GM18951 (cell line): ENCODE measurements at regions not wholly inside any gene's neighbourhood (a gene's known extent, or its start where the extent isn't known, plus 50 kb on each side); places are given as distances from the start of the nearest gene placed in this dataset.

ENCODE experiments used
- POLR2A ChIP-seq: IDR thresholded peaks from 4 replicates; pipeline ENCODE4 v1.6.1; 2011; ENCODE audit warnings: mild to moderate bottlenecking; ENCODE audit not compliant: insufficient read length, insufficient read depth; ENCODE audit errors: extremely low read depth
- in situ Hi-C: fragments of 300-500 bp; cut with MboI; formaldehyde crosslinking; loops from one replicate; pipeline ENCODE4 v1.12.0; 2022; ENCODE audit warnings: low sequenced_read_pairs, mixed read lengths, inconsistent platforms; ENCODE audit not compliant: unreplicated experiment

DNA sequence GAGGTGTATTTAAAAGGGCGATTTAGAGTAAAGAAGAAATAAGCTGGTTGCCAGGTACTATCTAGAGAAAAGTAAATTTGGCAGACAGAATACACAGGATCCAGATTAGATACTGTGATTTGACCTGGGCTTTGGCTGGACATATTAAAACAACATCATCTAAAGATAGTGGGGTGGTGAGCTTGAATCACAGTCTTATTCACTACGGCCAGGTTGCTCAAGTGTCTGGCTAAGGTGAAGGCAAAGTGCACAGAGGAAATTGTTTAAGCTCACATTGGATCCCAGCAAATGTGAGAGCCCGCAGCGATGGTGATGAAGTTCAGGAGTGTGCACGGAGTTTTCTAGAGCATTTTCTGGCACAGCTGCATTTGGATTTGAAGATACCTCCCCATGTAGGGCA lies 398.2 kb upstream of the MEF2C start:
- TF ChIP-seq POLR2A, result no peak
- in situ Hi-C loops, result no loop called here

DNA sequence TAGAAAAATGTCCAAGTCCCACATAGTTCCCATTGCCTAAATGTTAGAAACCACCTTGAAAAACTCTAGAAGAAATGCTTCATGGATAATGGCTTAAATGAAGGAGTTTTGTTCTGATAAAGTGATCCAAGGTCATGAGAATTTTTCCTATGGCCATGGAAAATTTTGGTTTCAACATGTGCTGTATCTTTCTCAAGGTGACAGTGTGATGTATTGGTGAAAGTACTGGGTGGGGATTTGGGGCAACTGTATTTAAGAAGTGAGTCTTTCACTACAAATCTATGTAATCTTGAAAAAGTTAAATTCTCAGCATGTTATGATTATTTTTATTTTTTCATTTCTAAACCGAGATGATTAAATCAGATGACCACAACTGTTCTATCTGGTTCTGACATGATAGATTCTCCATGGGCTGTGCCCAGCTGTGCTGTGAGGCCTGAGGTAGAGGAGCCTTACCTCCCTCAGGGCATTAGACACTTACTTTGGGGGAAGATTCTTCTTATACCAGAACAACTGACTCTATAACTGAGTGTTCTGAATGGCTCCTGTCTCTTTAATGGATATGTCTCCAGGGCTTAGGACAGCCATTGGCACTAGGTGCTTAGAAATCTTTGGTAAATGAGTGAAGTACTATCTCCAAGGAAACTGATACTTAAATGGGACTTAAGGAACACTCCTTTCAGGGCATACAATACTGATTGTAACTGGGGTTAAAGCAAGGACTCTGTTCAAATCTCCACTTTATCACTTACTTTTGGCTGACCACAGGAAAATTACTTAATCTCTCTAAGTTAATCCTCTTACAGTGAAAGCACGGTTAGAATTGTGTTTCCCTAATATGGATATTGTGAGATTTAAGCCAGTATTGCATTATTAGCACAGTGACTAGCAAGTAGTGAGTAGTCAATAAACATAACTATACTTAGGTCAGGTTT lies 397.4 kb upstream of the MEF2C start:
- TF ChIP-seq POLR2A, result no peak

DNA sequence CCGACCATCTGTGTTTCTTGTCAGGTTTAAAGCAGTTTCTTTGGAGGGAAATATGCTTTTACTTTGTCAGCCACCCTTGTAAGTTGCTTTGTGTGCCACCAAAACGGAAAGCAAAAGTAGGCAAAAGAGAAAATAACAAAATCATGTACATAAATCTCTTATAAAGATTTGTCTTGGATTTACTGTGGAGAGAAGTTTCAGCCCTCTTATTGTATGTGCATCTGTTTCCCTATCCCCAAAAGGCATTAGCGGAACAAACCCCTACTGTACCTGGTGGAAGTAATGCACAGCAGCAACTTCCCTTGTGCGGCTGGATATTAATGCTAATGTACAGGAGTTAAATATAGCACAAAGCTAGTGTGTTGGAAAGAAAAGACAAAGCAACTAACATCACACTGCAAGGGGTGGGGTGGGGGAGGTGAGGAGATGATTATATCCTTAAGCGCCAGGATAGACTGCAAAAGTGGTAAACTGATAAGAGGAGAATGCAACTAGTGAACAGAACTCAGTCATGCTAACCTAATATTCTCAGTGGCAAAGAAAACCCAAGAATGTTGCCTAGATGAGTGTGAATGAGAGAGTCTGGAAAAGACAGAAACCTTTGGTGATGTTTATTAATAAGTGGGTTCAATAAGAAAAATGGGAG lies 396.5 kb upstream of the MEF2C start:
- TF ChIP-seq POLR2A, result no peak
- in situ Hi-C loops, result no loop called here

More for the DNA sequence above, 397.4 kb upstream of the MEF2C start:
- in situ Hi-C loops, result no loop called here

DNA sequence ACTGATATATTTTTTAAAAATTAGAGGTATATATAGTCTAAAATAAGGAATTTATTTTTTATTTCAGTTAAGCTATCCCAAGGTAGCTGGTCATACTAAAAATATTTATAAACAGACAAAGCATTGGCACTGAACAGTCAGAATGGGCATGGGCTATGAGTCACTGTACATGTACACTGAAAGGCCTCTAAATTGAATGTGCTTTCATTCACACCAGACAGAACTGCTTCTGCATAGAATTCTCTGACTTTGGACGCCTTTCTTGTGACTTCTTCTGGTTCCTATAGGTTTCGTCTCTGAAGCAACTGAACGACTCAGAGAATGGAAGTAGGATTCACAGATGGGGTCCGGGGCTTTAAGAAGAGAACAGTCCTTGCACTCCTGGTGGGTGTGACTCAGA lies 394.8 kb upstream of the MEF2C start:
- in situ Hi-C loops, result no loop called here
- no peak for TF ChIP-seq POLR2A

DNA sequence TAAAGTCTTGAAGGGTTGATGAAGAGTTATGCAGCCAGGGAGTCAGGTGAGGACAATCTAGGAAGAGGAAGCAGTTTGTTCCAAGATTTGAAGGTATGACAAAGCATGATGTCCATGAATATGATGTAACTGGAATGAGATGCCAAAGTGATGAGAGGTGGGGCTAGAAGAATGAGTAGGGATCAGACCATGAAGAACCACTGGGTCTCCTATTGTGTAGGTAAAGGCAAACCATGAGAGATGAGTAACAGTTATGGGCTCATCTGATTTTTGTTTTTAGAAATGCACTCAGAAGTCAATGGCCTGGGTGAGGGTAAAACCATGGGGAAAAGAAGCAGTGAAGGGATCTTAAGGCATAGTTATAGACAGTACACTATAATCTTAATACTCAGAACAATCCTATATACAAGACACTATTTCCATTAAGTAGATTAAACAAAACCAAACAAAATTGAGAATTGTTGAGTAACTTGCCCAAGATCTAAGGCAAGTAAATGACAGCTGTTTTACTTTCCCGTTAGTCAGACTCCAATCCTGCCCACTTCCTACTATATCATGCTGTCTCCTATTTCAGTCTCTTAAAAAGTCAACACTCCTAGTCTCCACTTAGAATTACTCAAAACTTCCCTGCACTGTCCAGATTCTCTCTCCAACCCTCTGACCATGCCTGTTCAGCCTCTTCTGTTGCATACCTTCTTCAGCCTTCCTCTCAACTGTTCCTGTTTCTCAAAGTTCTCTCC lies 393.8 kb upstream of the MEF2C start:
- no peak for TF ChIP-seq POLR2A
- in situ Hi-C loops, result no loop called here

DNA sequence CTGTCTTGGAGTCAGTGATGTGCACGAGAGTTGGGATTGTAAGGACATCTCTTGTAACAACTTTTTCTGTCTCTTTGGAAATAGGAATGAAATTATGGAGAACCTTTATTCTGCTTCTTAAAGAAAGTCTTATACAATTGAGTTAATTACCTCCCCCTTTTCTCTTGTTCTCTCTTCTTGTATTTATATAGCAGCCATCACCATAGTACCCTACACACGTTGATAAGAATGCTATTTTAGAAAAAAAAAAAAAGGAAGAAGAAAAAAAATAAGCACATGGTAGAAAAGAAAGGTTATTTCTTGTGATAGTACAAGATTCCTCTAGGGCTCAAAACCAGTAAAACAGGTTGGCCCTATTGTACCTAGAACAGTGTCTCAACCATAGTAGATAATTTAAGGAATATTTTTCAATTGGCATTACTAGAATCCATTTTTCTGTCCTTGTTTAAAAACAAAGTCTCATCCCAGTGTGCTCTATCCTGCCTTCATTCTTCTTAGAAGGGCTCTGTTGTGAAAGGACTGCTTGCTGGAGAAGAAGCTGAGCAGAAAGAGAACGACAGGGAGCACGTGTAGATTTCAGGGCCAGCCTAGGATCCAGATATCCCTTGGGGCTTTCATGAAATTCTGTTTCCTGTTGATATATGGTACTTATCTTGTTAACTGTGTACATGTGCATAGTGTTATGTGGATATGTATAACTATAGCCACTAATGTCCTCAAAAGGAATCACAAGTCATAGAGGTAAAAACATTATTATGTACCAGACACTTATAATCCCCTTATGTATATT lies 392.3 kb upstream of the MEF2C start:
- TF ChIP-seq POLR2A, result no peak
- in situ Hi-C loops, result no loop called here

DNA sequence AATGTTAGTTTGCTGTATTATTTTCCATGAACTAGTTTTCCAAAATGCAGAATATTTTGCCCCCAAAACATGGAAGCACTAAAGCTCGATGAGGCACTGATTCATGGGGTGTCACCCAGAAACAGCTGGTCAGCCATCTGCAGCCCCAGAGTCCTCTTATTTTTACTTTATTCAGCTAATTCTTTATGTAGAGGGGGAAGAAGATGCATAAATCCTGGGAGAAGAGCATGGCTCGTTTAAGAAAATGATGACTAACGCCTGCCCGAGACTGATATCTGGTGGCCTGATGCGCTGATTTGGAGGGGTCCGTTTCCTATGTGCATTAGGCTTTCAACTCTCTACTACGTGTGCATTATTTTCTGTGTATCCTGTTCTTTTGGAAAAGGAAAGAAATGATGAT lies 390.3 kb upstream of the MEF2C start:
- in situ Hi-C loops, result no loop called here
- no peak for TF ChIP-seq POLR2A

DNA sequence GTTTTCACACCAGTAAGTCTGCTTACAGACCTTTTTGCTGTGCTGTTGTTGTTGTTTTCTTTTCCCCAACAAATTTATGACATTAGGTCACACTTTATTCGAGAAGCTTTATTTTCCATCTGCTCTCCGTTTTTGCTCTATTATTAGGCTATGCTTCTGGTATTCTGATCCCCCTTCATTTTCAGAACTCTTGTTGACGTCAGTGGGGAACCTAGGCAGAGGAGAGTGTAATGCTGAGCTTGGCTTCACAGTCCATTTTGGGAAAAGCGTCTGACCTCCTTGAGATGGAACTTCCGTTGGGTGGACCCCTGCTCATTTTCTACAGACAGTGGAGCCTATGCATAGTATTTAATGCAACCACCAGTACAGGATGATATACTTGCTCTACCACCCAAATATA lies 387.9 kb upstream of the MEF2C start:
- no peak for TF ChIP-seq POLR2A
- in situ Hi-C loops, result no loop called here

DNA sequence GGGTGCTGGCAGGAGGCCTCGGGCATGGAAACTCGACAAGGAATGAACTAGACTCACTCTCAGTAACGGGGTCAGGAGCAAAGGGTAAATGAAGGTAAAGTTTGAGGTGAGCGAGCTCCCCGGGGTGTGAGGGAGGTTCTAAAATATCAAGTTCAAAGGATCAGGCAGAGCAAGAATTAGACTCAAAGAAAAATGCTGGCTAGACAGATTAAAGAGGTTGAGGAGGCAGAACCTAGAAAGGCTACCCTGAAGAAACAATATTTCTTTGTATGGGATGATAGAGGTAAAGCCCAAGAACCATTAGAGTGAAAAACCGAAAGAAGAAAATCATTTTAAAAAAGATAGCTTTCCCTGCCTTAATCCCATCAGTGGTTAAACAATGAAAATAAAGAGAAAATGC lies 386.7 kb upstream of the MEF2C start:
- no peak for TF ChIP-seq POLR2A
- in situ Hi-C loops, result no loop called here

DNA sequence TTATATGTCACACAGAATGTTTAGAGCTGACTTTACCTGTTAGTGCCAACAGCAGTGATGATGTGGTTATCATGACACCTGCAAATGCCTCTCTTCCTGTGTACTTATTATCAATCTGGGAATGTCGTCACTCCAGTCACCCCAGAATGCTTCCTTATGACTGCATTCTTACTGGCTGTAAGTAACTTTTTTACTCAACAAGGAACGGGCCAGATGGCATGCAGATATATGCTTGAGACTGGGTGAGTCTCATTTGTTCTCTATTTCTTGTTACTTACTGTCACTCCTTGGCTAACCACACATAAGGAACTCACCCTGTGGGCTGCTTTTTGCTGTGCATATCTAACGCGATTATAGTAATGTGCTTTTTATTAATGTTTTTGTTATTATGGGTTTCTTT lies 385.5 kb upstream of the MEF2C start:
- in situ Hi-C loops, result no loop called here

DNA sequence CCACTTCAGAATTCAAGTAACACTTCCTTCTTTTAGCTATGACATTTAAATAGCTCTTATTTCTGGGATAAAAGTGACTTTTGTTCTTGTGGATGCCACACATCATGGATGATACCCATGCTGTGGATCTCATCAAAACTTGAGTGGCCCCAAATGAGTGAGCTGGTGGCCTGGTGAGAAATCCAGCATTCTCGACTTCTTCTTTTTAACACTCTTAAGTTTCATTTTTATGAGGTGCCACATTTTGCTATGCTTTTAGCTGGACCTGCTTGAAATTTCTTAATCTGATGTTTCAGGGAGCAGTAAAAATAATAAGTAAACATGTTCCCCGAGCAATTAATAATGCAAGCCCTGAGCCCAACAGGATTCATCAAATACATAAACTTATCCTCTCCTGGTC lies 384.8 kb upstream of the MEF2C start:
- in situ Hi-C loops, result no loop called here
- no peak for TF ChIP-seq POLR2A

More for the DNA sequence above, 385.5 kb upstream of the MEF2C start:
- TF ChIP-seq POLR2A, result no peak

DNA sequence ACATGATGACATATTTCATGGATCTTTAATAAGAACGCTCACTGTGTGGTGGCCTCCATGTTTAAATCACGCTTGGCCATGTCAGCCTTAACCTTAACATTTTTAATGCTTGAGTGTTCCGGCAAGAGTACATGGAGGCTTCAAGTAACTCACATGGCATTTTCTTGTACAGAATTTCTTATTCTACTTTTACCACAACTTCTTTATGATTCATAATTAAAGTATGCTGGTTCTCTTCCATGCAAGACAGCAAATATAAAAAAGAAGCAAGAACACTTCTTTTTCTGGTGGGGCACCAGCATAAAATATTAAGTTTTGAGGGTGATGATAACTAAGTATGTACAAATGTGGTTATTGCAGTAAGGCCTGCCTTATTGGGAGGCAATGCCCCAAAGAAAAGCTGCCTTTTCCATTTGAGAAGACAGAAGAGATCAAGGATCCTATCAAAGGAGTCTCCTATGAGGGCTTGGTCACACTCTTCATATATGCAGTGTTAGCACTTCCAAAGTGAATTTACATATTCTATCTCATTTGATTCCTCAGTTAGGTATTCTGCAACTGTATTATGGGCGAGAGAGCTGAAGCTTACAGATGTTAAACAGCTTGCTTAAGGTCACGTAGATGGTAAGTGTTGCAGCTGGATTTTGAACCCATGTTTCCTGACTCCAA lies 382.7 kb upstream of the MEF2C start:
- no peak for TF ChIP-seq POLR2A
- in situ Hi-C loops, result no loop called here

DNA sequence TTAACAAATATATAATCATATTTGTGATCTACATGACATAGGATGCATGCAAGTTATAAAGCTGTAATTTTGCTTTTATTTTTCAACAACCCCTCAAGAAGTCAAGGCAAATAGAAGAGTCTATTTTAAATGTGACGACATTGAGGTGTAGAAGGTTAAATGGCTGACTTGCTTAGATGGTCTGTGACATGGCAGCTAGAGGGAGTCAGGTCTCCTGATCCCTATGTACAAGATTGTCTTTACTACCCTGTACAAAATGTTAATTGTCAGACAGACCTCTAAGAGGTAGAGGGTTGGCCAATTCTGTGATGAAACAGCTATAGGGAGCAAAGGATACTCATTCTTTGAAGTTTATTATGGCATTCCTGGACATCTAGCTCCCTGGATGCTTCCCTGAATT lies 380.9 kb upstream of the MEF2C start:
- no peak for TF ChIP-seq POLR2A
- in situ Hi-C loops, result no loop called here

DNA sequence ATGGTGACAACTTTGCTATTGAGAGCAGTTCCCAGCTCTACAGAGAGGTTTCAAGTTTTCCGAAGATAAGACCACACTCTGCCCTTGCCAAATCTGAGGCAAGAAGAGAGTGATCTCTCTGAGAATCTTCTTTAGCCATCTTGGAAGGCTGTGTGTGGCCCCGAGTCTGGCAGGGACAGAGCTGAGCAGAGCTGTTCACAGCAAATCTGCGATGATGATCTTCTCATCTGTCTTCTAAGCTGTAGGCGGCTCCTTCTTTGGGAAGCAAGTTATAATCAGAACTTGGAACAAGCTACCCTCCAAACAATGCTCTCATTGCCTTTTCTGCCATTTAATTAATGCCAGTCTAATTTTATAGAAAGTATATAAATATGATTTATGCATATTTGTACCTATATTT lies 379.0 kb upstream of the MEF2C start:
- in situ Hi-C loops, result no loop called here
- TF ChIP-seq POLR2A, result no peak
